Globus pallidus (tissue), 1 donor: ENCODE measurements at regions not wholly inside any gene's neighbourhood (a gene's known extent, or its start where the extent isn't known, plus 50 kb on each side); places are given as distances from the start of the nearest gene placed in this dataset.

Experiments used
- DNase-seq: peaks from one replicate; pipeline ENCODE4 v3.0.0-alpha.2; 2015; ENCODE audit warnings: low spot score

GRCh38 chr3:106215047-106215446 lies 346.2 kb upstream of the CBLB start:
- no peak for DNase-seq

GRCh38 chr3:106217745-106218144 lies 348.9 kb upstream of the CBLB start:
- no peak for DNase-seq

- no peak for DNase-seq
Observed at GRCh38 chr3:106227068-106227467, 358.3 kb upstream of the CBLB start.

- DNase-seq = no peak
Observed at GRCh38 chr3:106228271-106228670, 359.5 kb upstream of the CBLB start.

- DNase-seq = no peak
Observed at GRCh38 chr3:106229495-106230278, 360.9 kb upstream of the CBLB start.

- no peak for DNase-seq
Observed at GRCh38 chr3:106231086-106231485, 362.3 kb upstream of the CBLB start.

- DNase-seq = no peak
Observed at GRCh38 chr3:106232956-106233355, 364.1 kb upstream of the CBLB start.

- no peak for DNase-seq
Observed at GRCh38 chr3:106239195-106239697, 370.4 kb upstream of the CBLB start.

GRCh38 chr3:106241593-106241992 lies 372.8 kb upstream of the CBLB start:
- DNase-seq = no peak

GRCh38 chr3:106242781-106243180 lies 374.0 kb upstream of the CBLB start:
- DNase-seq = peak; percentile 34

GRCh38 chr3:106245400-106245799 lies 376.6 kb upstream of the CBLB start:
- DNase-seq = no peak

- DNase-seq = no peak
Observed at GRCh38 chr3:106247902-106248684, 379.3 kb upstream of the CBLB start.

- no peak for DNase-seq
Observed at GRCh38 chr3:106249159-106249558, 380.3 kb upstream of the CBLB start.

- DNase-seq = no peak
Observed at GRCh38 chr3:106249981-106250380, 381.2 kb upstream of the CBLB start.

GRCh38 chr3:106251160-106251892 lies 382.5 kb upstream of the CBLB start:
- DNase-seq = no peak

GRCh38 chr3:106255870-106256248 lies 387.0 kb upstream of the CBLB start:
- no peak for DNase-seq

- no peak for DNase-seq
Observed at GRCh38 chr3:106256249-106256957, 387.6 kb upstream of the CBLB start.

GRCh38 chr3:106257172-106257571 lies 388.4 kb upstream of the CBLB start:
- DNase-seq = no peak

GRCh38 chr3:106261396-106261795 lies 392.6 kb upstream of the CBLB start:
- DNase-seq = no peak

- DNase-seq = no peak
Observed at GRCh38 chr3:106261915-106262683, 393.3 kb upstream of the CBLB start.

- DNase-seq = no peak
Observed at GRCh38 chr3:106263011-106263410, 394.2 kb upstream of the CBLB start.
